Sigmoid colon (tissue), 6 donors: ENCODE measurements at regions not wholly inside any gene's neighbourhood (a gene's known extent, or its start where the extent isn't known, plus 50 kb on each side); places are given as distances from the start of the nearest gene placed in this dataset.

ENCODE experiments used
- DNase-seq: peaks from one replicate; pipeline ENCODE4 v3.0.0-alpha.2; 2019
- H3K27ac ChIP-seq, 4 donors: fragments of 200-600 bp; sonication (generic); one replicate each; pipeline ENCODE4 v1.5.1; 2016 to 2019; ENCODE audit warnings: mild to moderate bottlenecking in 1 of 4
- H3K27me3 ChIP-seq, 3 donors: fragments of 200-600 bp; sonication (generic); one replicate each; pipeline ENCODE4 v1.5.1; 2019; ENCODE audit warnings: mild to moderate bottlenecking in 1 of 3
- H3K36me3 ChIP-seq, 4 donors: fragments of 200-600 bp; sonication (generic); one replicate each; pipeline ENCODE4 v1.5.1; 2016 to 2019
- H3K4me1 ChIP-seq, 4 donors: fragments of 200-600 bp; sonication (generic); one replicate each; pipeline ENCODE4 v1.5.1; 2017 to 2019
- H3K4me3 ChIP-seq, 4 donors: fragments of 200-600 bp; sonication (generic); one replicate each; pipeline ENCODE4 v1.5.1; 2017 to 2019; ENCODE audit warnings: mild to moderate bottlenecking in 2 of 4, moderate library complexity in 1 of 4
- H3K9me3 ChIP-seq, 4 donors: fragments of 200-600 bp in 3 of 4; sonication (generic) in 3 of 4; one replicate each; pipeline versions ENCODE4 v1.5.1 to v1.6.1; 2013 to 2019
- EP300 ChIP-seq, 4 donors: sonication (generic); formaldehyde crosslinking; IDR thresholded peaks; one replicate each; pipeline ENCODE4 v1.6.1; 2017; ENCODE audit warnings: antibody characterized with exemption in 4 of 4
- POLR2A ChIP-seq, 2 donors: fragments of 450-650 bp; IDR thresholded peaks; one replicate each; pipeline ENCODE4 v1.6.1; 2016; ENCODE audit warnings: antibody characterized with exemption in 2 of 2, mild to moderate bottlenecking in 2 of 2, moderate library complexity in 2 of 2
- POLR2AphosphoS5 ChIP-seq, 4 donors: sonication (generic); formaldehyde crosslinking; IDR thresholded peaks; one replicate each; pipeline ENCODE4 v1.6.1; 2017; ENCODE audit warnings: antibody characterized with exemption in 4 of 4
- WGBS, 2 donors: extraction: QIAGEN DNeasy Blood & Tissue Kit; methylation state at CpG; one replicate each; pipeline ENCODE4 v1.1.7; 2013; 5-methylcytosine and 5-hydroxymethylcytosine counted together
- intact Hi-C: fragments of 100-400 bp; cut with DNase I; formaldehyde crosslinking; loops from one replicate; pipeline ENCODE4 v1.15.1; 2023
- TF ChIP-seq, protein P1 (sequence below), 4 experiments: fragments of 450-650 bp in 3 of 4; fragments of 200-600 bp in 1 of 4; IDR thresholded peaks; one replicate each; pipeline ENCODE4 v1.5.1; 2016 to 2019; ENCODE audit warnings: antibody characterized with exemption in 4 of 4, mild to moderate bottlenecking in 3 of 4, moderate library complexity in 2 of 4
- donor health status: healthy with polysubstance abuse.
- donor health status: healthy.

DNA sequence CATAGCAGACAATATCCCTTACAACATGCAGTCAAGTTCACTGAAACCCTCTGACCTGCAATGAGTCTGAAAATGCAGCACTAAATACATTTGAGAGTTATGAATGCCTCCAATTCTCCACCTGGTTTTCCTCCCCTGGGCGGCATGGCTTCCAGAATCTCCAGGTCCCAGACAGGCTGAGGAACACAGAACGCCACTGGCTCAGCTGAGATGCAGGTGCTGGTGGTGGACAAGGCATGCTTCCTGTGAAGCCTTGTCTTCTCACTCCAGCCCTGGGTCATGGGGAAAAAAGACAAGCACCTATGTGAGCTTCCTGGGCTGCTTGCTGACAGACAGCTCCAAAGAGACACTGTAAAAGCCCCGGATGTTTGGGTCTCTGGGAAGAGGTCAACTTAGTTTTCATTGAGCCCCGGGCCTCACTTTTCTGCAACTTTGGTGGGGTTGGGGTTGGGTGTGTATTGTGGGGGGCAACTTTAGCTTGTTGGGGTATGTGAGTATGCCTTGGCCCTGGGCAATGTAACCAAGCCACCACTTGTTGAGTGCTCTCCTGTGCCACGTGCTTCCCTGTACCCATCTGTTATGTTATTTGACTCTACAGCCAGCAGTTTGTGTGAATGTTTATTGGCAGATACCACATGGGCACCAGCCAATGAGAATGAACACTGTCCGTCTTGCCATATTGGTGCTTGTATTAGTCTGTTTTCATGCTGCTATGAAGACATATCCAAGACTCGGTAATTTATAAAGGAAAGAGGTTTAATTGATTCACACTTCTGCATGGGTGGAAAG is 127.8 kb downstream of the EMX2 start:
- H3K27me3 ChIP-seq, result peaks cover 0 to 3% (median 0%) of the 10 kb centered on the region in 3 donors
- TF ChIP-seq POLR2A (IDR thresholded peaks at IDR 0.05) (no peak), EP300 (IDR thresholded peaks at IDR 0.05) (no peak), POLR2AphosphoS5 (IDR thresholded peaks at IDR 0.05) (no peak)
- TF ChIP-seq, protein P1, sequence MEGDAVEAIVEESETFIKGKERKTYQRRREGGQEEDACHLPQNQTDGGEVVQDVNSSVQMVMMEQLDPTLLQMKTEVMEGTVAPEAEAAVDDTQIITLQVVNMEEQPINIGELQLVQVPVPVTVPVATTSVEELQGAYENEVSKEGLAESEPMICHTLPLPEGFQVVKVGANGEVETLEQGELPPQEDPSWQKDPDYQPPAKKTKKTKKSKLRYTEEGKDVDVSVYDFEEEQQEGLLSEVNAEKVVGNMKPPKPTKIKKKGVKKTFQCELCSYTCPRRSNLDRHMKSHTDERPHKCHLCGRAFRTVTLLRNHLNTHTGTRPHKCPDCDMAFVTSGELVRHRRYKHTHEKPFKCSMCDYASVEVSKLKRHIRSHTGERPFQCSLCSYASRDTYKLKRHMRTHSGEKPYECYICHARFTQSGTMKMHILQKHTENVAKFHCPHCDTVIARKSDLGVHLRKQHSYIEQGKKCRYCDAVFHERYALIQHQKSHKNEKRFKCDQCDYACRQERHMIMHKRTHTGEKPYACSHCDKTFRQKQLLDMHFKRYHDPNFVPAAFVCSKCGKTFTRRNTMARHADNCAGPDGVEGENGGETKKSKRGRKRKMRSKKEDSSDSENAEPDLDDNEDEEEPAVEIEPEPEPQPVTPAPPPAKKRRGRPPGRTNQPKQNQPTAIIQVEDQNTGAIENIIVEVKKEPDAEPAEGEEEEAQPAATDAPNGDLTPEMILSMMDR (IDR thresholded peaks at IDR 0.05), result no peak
- no peaks in the 10 kb centered on the region for H3K9me3 ChIP-seq
- intact Hi-C loops, result no loop called here
- no peak overlapping the region for H3K4me3 ChIP-seq
- DNase-seq, result no peak
- H3K27ac ChIP-seq, result no peak overlapping the region
- 85 to 87% methylated on average over 7 of the region's 7 CpGs for WGBS, 2 donors
- no peaks in the 10 kb centered on the region for H3K36me3 ChIP-seq
- no peaks in the 10 kb centered on the region for H3K4me1 ChIP-seq

DNA sequence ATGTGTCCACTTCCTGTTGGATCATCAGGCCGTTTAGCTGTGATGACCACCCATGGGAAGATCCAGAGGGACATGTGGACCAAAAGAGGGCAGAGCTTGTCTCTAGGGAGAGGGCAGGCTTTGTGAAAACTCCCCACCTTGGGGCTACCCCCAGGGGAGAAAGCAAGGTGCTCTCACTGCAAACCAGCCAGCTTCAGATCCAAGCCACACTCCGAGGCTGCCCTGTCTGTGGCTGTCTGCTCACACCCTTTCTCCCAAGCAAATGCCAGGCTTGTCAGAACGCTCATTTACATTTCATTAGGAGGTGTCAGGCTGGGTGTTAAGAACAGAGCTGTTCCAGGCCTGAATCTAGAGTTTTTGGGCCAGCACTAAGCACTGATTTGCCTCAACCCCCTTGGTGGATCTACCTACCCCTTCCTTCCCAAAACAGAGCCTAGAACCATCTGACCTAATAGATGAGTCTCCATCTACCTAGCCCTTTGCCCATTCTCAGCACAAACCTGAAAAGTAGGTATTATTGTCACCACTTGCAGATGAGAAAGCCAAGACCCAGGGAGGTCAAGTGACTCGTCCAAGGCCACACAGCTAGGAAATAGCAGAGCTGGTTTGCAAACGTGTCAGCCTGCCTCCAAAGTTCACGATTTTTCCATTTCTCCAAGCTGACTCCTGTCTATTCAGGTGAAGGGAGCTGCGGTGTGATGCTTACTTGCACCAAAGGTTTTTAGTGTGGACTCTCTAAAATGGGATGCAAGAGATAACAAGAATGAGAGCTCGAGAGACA is 130.9 kb downstream of the EMX2 start:
- WGBS, 2 donors, result 68 to 73% methylated on average over 8 of the region's 8 CpGs
- DNase-seq, result no peak
- TF ChIP-seq EP300 (IDR thresholded peaks at IDR 0.05), result no peak
- no peaks in the 10 kb centered on the region for H3K4me1 ChIP-seq
- H3K9me3 ChIP-seq, result no peaks in the 10 kb centered on the region
- no peaks in the 10 kb centered on the region for H3K36me3 ChIP-seq
- intact Hi-C loops, result no loop called here
- no peak overlapping the region for H3K4me3 ChIP-seq
- H3K27ac ChIP-seq, result no peak overlapping the region
- H3K27me3 ChIP-seq, result peaks cover 0 to 7% (median 0%) of the 10 kb centered on the region in 3 donors

DNA sequence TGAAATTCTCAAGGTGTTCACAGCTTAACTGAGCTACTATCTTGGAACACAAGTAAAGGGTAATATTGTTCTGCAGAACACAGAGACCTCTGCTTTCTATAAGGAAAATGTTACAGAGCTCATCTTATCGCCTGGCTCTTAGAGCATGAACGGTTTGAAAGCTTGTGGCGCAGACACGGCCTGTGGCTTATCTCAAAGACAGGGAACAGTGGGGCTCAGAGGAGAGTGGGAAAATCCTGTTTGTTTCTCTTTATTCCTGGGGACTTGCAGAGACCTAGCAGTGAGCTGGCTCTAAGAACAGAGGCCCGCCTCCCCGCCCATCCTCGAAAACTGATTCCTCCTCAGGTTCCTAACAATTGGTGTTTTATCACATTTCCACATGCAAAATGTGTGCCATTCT is 131.7 kb downstream of the EMX2 start:
- intact Hi-C loops, result no loop called here
- no peaks in the 10 kb centered on the region for H3K36me3 ChIP-seq
- H3K4me3 ChIP-seq, result no peak overlapping the region
- H3K4me1 ChIP-seq, result no peaks in the 10 kb centered on the region
- WGBS, 2 donors, result 86 to 91% methylated on average over 7 of the region's 7 CpGs
- no peak overlapping the region for H3K27ac ChIP-seq
- no peak for DNase-seq
- no peaks in the 10 kb centered on the region for H3K9me3 ChIP-seq
- peaks cover 0 to 7% (median 0%) of the 10 kb centered on the region in 3 donors for H3K27me3 ChIP-seq
- TF ChIP-seq POLR2AphosphoS5 (IDR thresholded peaks at IDR 0.05), result no peak
- no peak for TF ChIP-seq POLR2A (IDR thresholded peaks at IDR 0.05)
- TF ChIP-seq EP300 (IDR thresholded peaks at IDR 0.05), result no peak
- TF ChIP-seq, protein P1 (IDR thresholded peaks at IDR 0.05), result no peak

DNA sequence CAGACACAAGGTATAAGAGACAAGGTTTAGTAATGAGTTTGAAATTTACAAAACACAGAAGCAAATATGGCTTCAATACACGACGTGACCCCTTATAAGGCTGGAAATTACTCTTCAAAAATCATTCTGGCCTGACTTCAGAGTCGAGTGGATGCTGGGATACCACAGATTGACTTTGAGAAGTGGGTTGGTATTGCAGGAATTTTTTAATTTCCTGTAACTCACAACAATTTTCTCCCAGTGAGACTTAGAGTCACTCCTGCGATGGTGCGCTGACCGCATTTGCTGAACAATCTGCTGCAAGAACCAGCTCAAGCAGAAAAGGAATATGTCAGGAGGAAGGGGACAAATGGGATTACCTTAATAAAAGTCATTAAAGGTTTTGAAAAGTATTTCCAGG is 132.1 kb downstream of the EMX2 start:
- intact Hi-C loops, result no loop called here
- Histone ChIP-seq H3K4me3 (no peak overlapping the region), H3K27ac (no peak overlapping the region), H3K4me1 (no peaks in the 10 kb centered on the region), H3K9me3 (no peaks in the 10 kb centered on the region), H3K36me3 (no peaks in the 10 kb centered on the region), H3K27me3 (peaks cover 0 to 7% (median 0%) of the 10 kb centered on the region in 3 donors)
- DNase-seq, result no peak
- TF ChIP-seq POLR2A (IDR thresholded peaks at IDR 0.05) (no peak), POLR2AphosphoS5 (IDR thresholded peaks at IDR 0.05) (no peak), EP300 (IDR thresholded peaks at IDR 0.05) (no peak)
- TF ChIP-seq, protein P1 (IDR thresholded peaks at IDR 0.05), result no peak
- WGBS, 2 donors, result 83 to 84% methylated on average over 6 of the region's 6 CpGs

DNA sequence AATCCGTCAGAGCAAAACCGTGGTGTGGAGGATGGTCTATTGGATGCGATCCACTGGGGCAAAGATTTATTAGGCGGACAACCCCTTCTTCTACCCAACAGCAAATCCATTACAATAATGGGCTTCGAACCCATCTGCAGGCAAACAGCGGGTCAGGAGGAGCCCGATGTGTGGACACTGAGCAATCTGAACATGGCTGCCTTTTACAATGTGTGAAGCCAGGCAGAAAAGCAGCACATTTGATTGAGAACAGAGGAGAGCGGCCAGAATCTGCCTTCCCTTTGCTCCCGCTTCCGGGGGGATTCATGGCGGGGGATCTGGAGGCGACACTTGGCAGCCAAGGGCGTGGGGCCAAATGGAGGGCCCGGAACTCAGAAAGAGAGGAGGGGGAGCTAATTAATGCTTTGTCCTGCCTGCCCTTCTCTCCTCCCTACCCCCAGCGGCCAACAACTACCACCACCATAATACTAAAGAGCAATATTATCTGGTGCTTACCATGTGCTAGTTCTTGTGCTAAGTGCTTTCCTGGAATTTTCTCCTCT is 133.0 kb downstream of the EMX2 start:
- H3K4me1 ChIP-seq, result no peaks in the 10 kb centered on the region
- no peak for DNase-seq
- no peak overlapping the region for H3K4me3 ChIP-seq
- no peak overlapping the region for H3K27ac ChIP-seq
- H3K9me3 ChIP-seq, result no peaks in the 10 kb centered on the region
- H3K27me3 ChIP-seq, result peaks cover 0 to 7% (median 0%) of the 10 kb centered on the region in 3 donors
- TF ChIP-seq, protein P1 (IDR thresholded peaks at IDR 0.05), result no peak
- TF ChIP-seq EP300 (IDR thresholded peaks at IDR 0.05) (no peak), POLR2AphosphoS5 (IDR thresholded peaks at IDR 0.05) (no peak), POLR2A (IDR thresholded peaks at IDR 0.05) (no peak)
- no peaks in the 10 kb centered on the region for H3K36me3 ChIP-seq
- intact Hi-C loops, result no loop called here
- WGBS, 2 donors, result 69 to 83% methylated on average over 15 of the region's 15 CpGs
